NCI-H748 treated with DMSO at 0.1 percent for 48 hours (cell line): ENCODE measurements at regions not wholly inside any gene's neighbourhood (a gene's known extent, or its start where the extent isn't known, plus 50 kb on each side); places are given as distances from the start of the nearest gene placed in this dataset.
"Not testable (repeated sequence)": the region's sequence is repeated elsewhere in the genome, so short reads cannot be mapped to it uniquely, and the experiment has no call there.

Experiments used
- DNase-seq: peaks from one replicate; lab custom pipeline; 2025; lab: John Stamatoyannopoulos, UW

DNA sequence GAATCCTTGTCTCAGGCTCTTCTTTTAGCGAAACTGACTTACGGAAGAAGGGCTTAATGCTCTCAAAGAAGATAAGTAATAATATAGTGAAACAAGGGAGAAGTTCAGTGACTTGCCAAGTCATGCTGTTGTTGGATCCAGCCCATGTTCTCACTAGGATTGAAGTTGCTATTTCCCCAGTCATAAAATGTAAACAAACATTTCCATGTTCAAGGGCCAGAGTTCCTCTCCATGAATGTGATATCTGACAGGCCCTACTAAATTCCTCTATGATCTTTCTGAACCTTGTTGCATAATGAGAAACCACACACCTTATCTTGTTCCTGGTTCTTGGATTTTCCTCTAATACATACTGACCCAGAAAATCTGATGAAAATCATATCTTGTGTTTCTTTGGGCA is 876.5 kb upstream of the B3GALT2 start:
- DNase-seq = no peak

GRCh38 chr1:194062526-194062925 is 876.1 kb upstream of the B3GALT2 start:
- DNase-seq = no peak

GRCh38 chr1:194060481-194060880 is 874.1 kb upstream of the B3GALT2 start:
- DNase-seq = no peak

DNA sequence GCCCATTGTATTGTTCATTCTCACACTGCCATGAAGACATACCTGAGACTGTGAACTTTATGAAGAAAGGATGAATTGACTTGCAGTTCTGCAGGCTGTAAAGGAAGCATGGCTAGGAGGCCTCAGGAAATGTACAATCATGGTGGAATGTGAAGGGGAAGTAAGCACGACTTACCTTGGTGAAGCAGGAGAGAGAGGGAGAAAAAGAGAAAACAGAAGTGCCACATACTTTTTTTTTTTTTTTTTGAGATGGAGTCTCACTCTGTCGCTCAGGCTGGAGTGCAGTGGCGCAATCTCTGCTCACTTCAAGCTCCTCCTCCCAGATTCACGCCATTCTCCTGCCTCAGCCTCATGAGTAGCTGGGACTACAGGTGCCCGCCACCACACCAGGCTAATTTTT is 871.9 kb upstream of the B3GALT2 start:
- DNase-seq = not testable (repeated sequence)

DNA sequence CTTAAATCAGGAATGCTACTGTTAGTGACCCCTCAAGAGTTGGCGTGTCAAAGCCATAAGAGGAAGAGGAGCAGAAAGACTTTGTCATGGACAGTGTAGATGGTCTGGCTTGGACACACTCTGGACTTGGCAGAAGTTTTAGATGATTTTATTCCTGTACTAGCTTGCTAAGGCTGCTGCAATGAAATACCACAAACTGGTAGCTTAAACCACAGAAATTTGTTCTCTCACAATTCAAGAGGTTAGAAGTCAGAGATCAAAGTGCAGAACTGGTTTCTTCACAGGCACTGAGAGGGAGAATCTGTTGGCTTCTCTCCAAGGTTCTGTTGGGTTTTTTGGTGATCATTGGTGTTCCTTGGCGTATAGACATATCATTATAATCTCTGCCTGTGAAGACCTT is 869.8 kb upstream of the B3GALT2 start:
- no peak for DNase-seq

DNA sequence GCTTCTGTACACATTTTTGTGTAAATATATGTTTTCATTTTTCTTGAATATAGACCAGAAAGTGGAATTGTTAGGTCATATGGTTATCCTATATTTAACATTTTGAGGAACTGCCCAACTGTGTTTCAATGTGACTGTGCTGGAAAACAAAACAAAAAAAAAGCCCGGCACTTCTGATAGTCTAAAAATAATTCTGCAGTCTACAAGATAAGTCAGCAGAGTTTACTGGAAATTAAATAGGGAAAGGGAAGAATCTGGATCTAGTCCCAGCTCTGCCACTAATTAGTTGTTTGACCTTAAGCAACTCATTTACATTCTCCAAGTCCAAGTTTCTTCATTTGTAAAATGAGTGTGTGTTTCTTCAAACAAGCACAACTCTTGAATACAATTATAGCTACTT is 869.1 kb upstream of the B3GALT2 start:
- DNase-seq = no peak

DNA sequence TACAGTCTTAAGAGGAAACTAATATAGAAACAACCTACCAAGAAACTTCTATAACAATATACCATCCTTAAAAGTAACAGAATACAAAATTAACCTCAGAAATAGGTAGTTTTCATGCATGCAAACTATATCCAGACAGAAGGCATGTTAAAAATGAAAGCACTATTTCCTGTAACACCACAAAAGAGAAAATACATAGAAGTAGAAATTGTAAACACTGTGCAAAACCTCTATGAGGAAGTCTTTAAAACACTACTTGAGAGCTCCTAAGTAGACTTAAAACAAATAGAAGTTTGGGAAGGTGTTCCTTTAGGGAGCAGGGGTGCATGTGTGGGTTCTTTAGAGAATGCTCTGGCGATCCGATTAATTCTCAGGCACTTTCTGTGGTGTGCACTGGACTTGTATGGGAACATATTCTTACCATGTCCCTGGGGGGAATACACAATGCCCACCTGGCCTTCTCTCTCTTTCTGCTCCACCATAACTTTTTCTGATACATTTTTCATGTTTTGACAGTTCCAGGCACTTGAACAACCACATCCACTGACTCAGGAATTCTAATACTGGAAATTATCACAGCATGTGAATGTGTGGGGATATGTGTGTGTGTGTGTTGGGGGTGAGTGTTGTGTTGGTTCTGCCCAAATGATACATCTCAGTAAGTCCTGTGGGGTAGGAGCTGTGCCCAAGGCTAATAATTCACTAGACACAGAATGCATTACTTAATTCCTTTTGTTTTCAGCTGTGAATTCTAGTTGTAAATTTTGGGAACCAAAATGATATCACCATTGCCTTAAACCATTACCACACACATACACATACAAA is 866.3 kb upstream of the B3GALT2 start:
- no peak for DNase-seq

GRCh38 chr1:194047921-194048320 is 861.5 kb upstream of the B3GALT2 start:
- no peak for DNase-seq

DNA sequence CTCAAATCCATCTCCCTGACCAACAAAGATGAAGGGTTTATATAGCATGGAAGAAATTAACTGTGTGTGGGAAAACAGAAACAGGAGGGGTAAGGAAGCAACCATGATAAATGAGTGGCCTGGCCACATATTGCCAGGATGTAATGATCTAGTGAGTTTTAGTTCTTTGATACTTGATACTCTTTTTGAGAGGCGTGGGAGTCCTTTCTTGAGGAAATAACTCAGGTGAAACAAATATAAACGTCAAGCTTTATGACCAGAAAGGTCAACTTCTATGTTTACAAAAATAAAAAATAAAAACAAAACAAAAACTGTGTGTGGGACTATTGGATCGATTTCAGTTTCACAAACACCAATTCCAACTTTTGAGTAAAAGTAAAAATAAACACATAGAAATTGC is 860.8 kb upstream of the B3GALT2 start:
- DNase-seq = no peak

GRCh38 chr1:194045416-194045815 is 859.0 kb upstream of the B3GALT2 start:
- DNase-seq = no peak

GRCh38 chr1:194044892-194045291 is 858.5 kb upstream of the B3GALT2 start:
- no peak for DNase-seq

- DNase-seq = no peak
Observed at GRCh38 chr1:194043984-194044755, 857.8 kb upstream of the B3GALT2 start.

- no peak for DNase-seq
Observed at GRCh38 chr1:194042736-194043135, 856.3 kb upstream of the B3GALT2 start.

DNA sequence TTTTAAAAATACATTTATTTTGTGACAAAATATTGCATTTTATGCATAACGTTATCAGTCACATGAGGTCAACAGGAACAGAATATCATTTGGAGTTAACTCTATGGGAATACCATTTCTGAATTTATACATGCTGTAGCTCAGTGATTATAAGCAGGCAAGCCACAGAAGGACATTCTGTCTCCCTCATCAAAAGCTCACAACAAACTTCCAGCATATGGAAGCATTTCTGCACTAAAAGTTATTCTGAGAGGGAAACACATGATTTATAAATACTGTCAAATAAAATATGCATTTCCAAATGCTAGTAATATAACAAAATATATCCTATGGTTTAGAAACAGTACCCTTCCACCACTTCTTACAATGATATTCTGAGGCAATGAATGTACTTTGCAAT is 854.1 kb upstream of the B3GALT2 start:
- DNase-seq = no peak

DNA sequence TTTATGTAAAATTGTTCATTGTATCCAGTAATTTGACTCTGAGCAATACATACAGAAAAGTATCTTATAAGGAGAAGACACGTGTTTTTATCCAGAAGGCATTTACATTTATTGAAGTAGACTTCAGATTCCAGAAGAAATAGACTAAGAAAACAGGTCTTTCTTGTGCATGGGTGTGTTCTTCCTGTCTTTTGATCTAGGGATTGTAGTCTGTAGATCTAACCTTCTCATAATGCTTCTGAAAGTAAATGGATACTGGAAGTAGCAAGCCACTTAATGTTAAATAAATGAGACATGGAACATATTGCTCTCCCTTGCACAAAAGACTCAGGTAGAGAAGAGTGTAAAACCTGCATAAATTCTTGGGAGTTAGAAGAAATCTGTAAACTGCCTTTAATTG is 853.2 kb upstream of the B3GALT2 start:
- DNase-seq = no peak

- no peak for DNase-seq
Observed at GRCh38 chr1:194033646-194034045, 847.2 kb upstream of the B3GALT2 start.

GRCh38 chr1:194028002-194028401 is 841.6 kb upstream of the B3GALT2 start:
- no peak for DNase-seq

DNA sequence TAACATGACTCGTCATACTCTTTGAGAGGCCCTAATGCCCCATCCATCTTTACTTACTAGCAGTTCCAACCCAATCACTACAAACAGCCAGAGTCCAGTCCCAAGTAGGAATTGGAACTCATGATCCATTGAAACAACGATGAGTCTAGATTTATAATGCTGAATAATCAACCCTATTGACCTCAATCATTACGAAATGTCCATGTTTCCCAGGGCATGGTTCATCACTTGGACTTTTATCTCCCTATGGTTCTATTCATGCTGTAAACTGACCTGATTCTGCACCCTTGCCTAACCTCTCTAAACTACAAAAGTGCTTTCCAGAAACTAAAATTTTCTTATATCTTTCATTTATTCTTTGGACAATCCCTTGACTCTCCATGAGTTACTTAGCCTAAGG is 840.0 kb upstream of the B3GALT2 start:
- no peak for DNase-seq

DNA sequence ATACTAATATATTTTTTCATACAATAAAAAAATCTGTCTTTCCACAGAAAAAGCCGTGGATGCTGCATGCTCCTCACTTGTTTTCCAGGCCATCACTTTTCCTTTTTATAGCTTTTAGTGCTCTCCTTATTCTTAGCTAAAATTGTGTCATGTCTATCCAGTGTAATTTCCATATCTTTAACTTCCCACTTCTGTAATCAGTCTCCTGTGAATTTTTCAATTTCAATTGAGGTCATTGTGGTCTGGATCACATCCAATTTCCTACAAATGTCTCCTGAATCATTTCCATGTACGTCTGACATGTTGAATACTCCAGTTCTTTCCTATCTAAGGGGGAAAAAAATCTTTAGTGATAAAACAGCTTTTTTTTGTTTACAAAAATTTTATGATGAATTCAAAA is 838.2 kb upstream of the B3GALT2 start:
- no peak for DNase-seq

GRCh38 chr1:194014014-194014413 is 827.6 kb upstream of the B3GALT2 start:
- DNase-seq = no peak

DNA sequence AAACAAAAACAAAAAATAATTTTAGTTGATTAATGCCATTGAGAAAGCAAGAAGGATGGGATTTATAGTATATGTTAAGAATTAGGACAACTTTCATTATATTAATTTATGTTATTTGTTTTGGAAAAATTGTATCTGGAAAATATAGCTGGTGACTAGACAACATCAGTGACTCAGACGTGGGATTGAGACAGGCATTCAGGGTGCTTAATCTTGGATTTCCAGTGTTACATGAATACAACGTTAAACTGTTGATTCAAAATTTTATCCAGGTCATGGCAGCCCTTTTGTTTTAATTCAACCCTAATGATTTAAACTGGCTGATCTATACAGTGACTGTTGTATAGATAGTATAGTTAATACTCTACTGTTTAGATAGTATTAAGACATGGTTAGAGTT is 827.1 kb upstream of the B3GALT2 start:
- DNase-seq = no peak

- no peak for DNase-seq
Observed at GRCh38 chr1:194004146-194004545, 817.7 kb upstream of the B3GALT2 start.

DNA sequence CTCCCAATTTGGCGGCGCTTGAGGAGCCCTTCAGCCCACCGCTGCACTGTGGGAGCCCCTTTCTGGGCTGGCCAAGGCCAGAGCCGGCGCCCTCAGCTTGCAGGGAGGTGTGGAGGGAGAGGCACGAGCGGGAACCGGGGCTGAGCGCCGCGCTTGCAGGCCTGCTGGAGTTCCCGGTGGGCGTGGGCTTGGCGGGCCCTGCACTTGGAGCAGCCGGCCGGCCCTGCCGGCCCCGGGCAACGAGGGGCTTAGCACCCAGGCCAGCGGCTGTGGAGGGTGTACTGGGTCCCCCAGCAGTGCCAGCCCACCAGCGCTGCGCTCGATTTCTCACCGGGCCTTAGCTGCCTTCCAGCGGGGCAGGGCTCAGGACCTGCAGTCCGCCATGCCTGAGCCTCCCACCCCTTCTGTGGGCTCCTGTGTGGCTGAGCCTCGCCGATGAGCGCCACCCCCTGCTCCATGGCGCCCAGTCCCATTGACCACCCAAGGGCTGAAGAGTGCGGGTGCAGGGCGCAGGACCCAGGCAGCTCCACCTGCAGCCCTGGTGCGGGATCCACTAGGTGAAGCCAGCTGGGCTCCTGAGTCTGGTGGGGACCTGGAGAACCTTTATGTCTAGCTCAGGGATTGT is 815.4 kb upstream of the B3GALT2 start:
- DNase-seq = not testable (repeated sequence)
